ENCODE measurements at regions not wholly inside any gene's neighbourhood (a gene's known extent, or its start where the extent isn't known, plus 50 kb on each side); places are given as distances from the start of the nearest gene placed in this dataset.

DNA sequence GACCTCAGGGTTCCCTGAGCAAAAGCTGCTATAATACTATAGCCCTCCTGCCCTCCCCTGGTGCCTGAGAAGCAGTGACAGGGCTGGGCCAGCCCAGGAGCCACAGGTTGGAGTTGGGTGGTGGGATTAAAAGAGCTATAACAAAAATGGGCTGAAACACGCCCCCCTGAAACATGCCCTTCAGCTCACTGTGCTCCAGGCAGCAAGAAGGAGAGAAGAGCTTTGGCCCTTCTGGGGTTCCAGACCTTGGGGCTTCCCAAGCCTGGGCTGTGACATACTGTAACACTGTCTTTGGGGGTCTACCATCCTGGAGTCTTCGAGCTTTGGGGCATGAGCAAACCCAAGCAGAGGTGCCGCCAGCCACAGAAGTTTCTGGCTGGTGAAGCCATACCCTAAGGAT, 129.2 kb downstream of the HTR1B start:
- Histone ChIP-seq H3K27me3 (ENCODE audit: insufficient read depth, low read depth) (no peaks in the 10 kb centered on the region), H3K9me2 (ENCODE audit: insufficient read depth) (no peaks in the 10 kb centered on the region; the same call in 1 of the 2 replicates), H3K4me3 (no peak overlapping the region), H3K4me2 (no peak overlapping the region), H3K36me3 (ENCODE audit: low read depth) (no peaks in the 10 kb centered on the region), H3K27ac (no peak overlapping the region), H3K4me1 (replicated peaks; ENCODE audit: insufficient read depth) (no peaks in the 10 kb centered on the region), H3F3A (ENCODE audit: insufficient read depth, low read depth) (no peaks in the 10 kb centered on the region), H2AFZ (no peak overlapping the region), H3K9me3 (ENCODE audit: insufficient read depth, low read depth) (no peaks in the 10 kb centered on the region), H3K79me2 (ENCODE audit: low read depth) (no peaks in the 10 kb centered on the region), H4K20me1 (ENCODE audit: insufficient read depth) (no peaks in the 10 kb centered on the region)
- ChIA-PET CTCF (no interaction called here), POLR2A (ENCODE audit: unreplicated experiment) (no interaction called here)
- BruUV-seq (replicated peaks): no TSS peak
- intact Hi-C loops (cut with micrococcal nuclease; ENCODE audit: unreplicated experiment): no loop called here
- TF ChIP-seq, protein P1, sequence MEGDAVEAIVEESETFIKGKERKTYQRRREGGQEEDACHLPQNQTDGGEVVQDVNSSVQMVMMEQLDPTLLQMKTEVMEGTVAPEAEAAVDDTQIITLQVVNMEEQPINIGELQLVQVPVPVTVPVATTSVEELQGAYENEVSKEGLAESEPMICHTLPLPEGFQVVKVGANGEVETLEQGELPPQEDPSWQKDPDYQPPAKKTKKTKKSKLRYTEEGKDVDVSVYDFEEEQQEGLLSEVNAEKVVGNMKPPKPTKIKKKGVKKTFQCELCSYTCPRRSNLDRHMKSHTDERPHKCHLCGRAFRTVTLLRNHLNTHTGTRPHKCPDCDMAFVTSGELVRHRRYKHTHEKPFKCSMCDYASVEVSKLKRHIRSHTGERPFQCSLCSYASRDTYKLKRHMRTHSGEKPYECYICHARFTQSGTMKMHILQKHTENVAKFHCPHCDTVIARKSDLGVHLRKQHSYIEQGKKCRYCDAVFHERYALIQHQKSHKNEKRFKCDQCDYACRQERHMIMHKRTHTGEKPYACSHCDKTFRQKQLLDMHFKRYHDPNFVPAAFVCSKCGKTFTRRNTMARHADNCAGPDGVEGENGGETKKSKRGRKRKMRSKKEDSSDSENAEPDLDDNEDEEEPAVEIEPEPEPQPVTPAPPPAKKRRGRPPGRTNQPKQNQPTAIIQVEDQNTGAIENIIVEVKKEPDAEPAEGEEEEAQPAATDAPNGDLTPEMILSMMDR (conservative IDR thresholded peaks at IDR 0.05): no peak
- TF ChIP-seq EZH2 (IDR thresholded peaks at IDR 0.05; ENCODE audit: low read depth): no peak
- DNase-seq: no peak

DNA sequence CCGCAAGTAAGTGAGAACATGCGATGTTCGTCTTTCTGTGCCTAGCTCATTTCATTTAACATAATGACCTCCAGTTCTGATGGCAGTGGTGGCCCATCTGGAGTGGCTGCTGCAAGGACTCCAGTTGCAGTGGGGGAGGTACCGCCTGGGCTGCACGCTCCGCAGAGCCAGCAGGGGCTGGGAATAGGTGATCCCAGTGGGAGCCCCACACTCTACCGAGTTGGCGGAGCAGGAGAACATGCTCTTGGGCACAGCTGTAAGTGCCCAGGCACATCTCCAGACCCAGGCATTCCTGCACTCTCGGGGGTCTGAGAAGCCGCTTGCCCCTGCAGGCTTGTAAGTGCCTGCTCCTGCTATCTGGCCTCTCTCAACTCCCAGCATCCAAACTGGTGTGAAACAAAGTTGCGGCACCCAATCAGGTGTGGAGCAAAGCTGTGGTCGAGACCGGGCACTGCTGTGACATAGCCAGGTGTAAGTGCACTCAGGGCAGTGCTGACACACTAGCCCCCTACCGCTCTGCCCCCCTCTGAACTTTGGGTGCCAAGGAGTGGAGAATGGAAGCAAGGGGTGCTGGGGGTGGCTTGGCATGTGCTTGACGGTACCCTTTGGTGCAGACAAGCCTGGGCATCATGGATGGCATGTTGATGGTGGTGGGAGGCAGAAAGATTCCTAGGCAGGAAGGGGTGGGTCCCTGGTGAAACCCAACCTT, 130.2 kb downstream of the HTR1B start:
- H3K36me3 ChIP-seq (ENCODE audit: low read depth): no peaks in the 10 kb centered on the region
- TF ChIP-seq, protein P1 (conservative IDR thresholded peaks at IDR 0.05): no peak
- TF ChIP-seq EZH2 (IDR thresholded peaks at IDR 0.05; ENCODE audit: low read depth): no peak
- no peaks in the 10 kb centered on the region for H3F3A ChIP-seq (ENCODE audit: insufficient read depth, low read depth)
- ChIA-PET POLR2A (ENCODE audit: unreplicated experiment) (no interaction called here), CTCF (no interaction called here)
- no peak for DNase-seq
- intact Hi-C loops (cut with micrococcal nuclease; ENCODE audit: unreplicated experiment): no loop called here
- no peak overlapping the region for H3K27ac ChIP-seq
- no peak overlapping the region for H2AFZ ChIP-seq
- no peaks in the 10 kb centered on the region for H3K9me3 ChIP-seq (ENCODE audit: insufficient read depth, low read depth)
- no peak overlapping the region for H3K4me2 ChIP-seq
- no peak overlapping the region for H3K4me3 ChIP-seq
- H3K27me3 ChIP-seq (ENCODE audit: insufficient read depth, low read depth): no peaks in the 10 kb centered on the region
- no peaks in the 10 kb centered on the region for H3K79me2 ChIP-seq (ENCODE audit: low read depth)
- no peaks in the 10 kb centered on the region for H3K4me1 ChIP-seq (replicated peaks; ENCODE audit: insufficient read depth)
- no TSS peak for BruUV-seq (replicated peaks)
- no peaks in the 10 kb centered on the region for H4K20me1 ChIP-seq (ENCODE audit: insufficient read depth)
- no peaks in the 10 kb centered on the region; the same call in 1 of the 2 replicates for H3K9me2 ChIP-seq (ENCODE audit: insufficient read depth)

DNA sequence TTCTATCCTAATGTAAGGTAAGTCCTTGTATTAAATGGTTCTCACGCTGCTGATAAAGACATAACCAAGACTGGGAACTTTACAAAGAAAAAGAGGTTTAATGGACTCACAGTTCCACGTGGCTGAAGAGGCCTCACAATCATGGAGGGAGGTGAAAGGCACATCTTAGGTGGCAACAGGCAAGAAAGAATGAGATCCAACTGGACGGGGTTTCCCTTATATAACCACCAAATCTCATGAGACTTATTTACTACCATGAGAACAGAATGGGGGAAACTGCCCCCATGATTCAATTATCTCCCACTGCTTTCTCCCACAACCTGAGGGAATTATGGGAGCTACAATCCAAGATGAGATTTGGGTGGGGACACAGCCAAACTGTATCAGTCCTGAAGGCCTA, 136.6 kb downstream of the HTR1B start:
- TF ChIP-seq, protein P1 (conservative IDR thresholded peaks at IDR 0.05): no peak
- TF ChIP-seq EZH2 (IDR thresholded peaks at IDR 0.05; ENCODE audit: low read depth): no peak
- Histone ChIP-seq H3K79me2 (ENCODE audit: low read depth) (no peaks in the 10 kb centered on the region), H3K9me2 (ENCODE audit: insufficient read depth) (no peaks in the 10 kb centered on the region), H3K9me3 (ENCODE audit: insufficient read depth, low read depth) (no peaks in the 10 kb centered on the region), H3K4me1 (replicated peaks; ENCODE audit: insufficient read depth) (no peaks in the 10 kb centered on the region), H3K4me3 (no peak overlapping the region), H3K4me2 (no peak overlapping the region), H3K27me3 (ENCODE audit: insufficient read depth, low read depth) (no peaks in the 10 kb centered on the region), H2AFZ (no peak overlapping the region), H4K20me1 (ENCODE audit: insufficient read depth) (no peaks in the 10 kb centered on the region), H3K36me3 (ENCODE audit: low read depth) (no peaks in the 10 kb centered on the region), H3K27ac (no peak overlapping the region), H3F3A (ENCODE audit: insufficient read depth, low read depth) (no peaks in the 10 kb centered on the region)
- no TSS peak for BruUV-seq (replicated peaks)
- POLR2A ChIA-PET (ENCODE audit: unreplicated experiment): no interaction called here
- CTCF ChIA-PET: no interaction called here
- no peak for DNase-seq
- intact Hi-C loops (cut with micrococcal nuclease; ENCODE audit: unreplicated experiment): loop anchor here (5.0 kb wide), 1 partner anchor 1369 kb away; no protein-coding TSS in a partner anchor
